Natural killer cell (primary cell): ENCODE measurements at regions not wholly inside any gene's neighbourhood (a gene's known extent, or its start where the extent isn't known, plus 50 kb on each side); places are given as distances from the start of the nearest gene placed in this dataset.
A peak's percentile ranks its signal among the peaks of the same experiment; 100 is the strongest.

ENCODE experiments used
- ATAC-seq, 3 donors: fragments of 150-1000 bp in 2 of 3; fragments of 200-7000 bp in 1 of 3; cut with Tn5 transposase; 1 replicate in 1 of 3; 2 replicates in 2 of 3; pipeline ENCODE4 v1.10.0; 2021; ENCODE audit warnings: mild to moderate bottlenecking in 2 of 3, moderate library complexity in 2 of 3
- DNase-seq, 2 donors: peaks; one replicate each; pipeline versions ENCODE4 v3.0.0 to v3.0.0-alpha.2; 2013 to 2021; ENCODE audit warnings: mixed read lengths in 1 of 2
- H3K27ac ChIP-seq: one replicate; pipeline ENCODE4 v1.5.1; 2013; ENCODE audit warnings: mild to moderate bottlenecking, low read length
- H3K27me3 ChIP-seq: one replicate; pipeline ENCODE4 v1.6.1; 2013; ENCODE audit warnings: low read length; ENCODE audit not compliant: control insufficient read depth, insufficient read depth
- H3K36me3 ChIP-seq: one replicate; pipeline ENCODE4 v1.6.1; 2013; ENCODE audit warnings: low read length; ENCODE audit not compliant: control insufficient read depth, insufficient read depth
- H3K4me1 ChIP-seq: one replicate; pipeline ENCODE4 v1.6.1; 2013; ENCODE audit warnings: low read length; ENCODE audit not compliant: control insufficient read depth, insufficient read depth
- H3K4me3 ChIP-seq: one replicate; pipeline ENCODE4 v1.5.1; 2013; ENCODE audit warnings: low read length
- H3K9me3 ChIP-seq: one replicate; pipeline ENCODE4 v1.6.1; 2013; ENCODE audit warnings: low read length; ENCODE audit not compliant: control insufficient read depth, insufficient read depth
- H3K27ac Mint-ChIP-seq, 2 donors: one replicate each; pipeline ENCODE4 v1.8.0; 2022; ENCODE audit warnings: mild to moderate bottlenecking in 2 of 2, mixed read lengths in 2 of 2, moderate library complexity in 1 of 2
- H3K27me3 Mint-ChIP-seq, 2 donors: one replicate each; pipeline ENCODE4 v1.8.0; 2022; ENCODE audit warnings: low read depth in 2 of 2, mixed read lengths in 2 of 2
- H3K36me3 Mint-ChIP-seq: one replicate; pipeline ENCODE4 v1.8.0; 2022; ENCODE audit warnings: mixed read lengths
- H3K4me1 Mint-ChIP-seq, 2 donors: one replicate each; pipeline ENCODE4 v1.8.0; 2022; ENCODE audit warnings: mixed read lengths in 2 of 2
- H3K4me3 Mint-ChIP-seq: one replicate; pipeline ENCODE4 v1.8.0; 2022; ENCODE audit warnings: mild to moderate bottlenecking, moderate library complexity, mixed read lengths
- H3K9me3 Mint-ChIP-seq, 2 donors: one replicate each; pipeline ENCODE4 v1.8.0; 2022; ENCODE audit warnings: mixed read lengths in 2 of 2
- WGBS: methylation state at CpG from one replicate; pipeline ENCODE4 v1.1.7; 2013; ENCODE audit warnings: missing lambda C conversion rate; ENCODE audit not compliant: insufficient coverage; 5-methylcytosine and 5-hydroxymethylcytosine counted together
- intact Hi-C: fragments of 100-400 bp; cut with micrococcal nuclease; formaldehyde crosslinking; loops from one replicate; pipeline ENCODE4 v1.14.2; 2022
- TF ChIP-seq, protein P1 (sequence below): fragments of 200-600 bp; IDR thresholded peaks from one replicate; pipeline ENCODE4 v1.8.0; 2022; ENCODE audit warnings: antibody characterized with exemption

DNA sequence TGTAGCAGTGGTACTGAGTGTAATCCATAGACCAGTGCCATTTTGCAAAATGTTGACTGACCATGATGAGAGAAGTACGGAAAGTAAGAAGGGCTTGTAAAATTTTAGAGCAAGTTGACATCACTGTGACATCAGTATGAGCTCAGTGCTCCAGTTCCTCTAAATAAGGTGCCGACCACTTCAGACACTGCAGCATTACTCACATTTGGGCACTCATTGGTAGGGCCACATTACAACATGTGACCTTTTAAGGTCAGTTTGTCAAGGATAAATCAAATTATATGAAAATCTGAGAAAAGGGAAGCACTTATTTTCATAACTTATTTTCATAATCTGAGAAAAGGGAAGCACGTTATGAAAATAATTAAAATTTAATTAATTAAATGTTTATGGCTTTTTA is 128.0 kb upstream of the ERG start:
- Histone ChIP-seq H3K4me3 (no peak overlapping the region), H3K9me3 (no peaks in the 10 kb centered on the region), H3K4me1 (no peaks in the 10 kb centered on the region), H3K36me3 (no peaks in the 10 kb centered on the region), H3K27ac (no peak overlapping the region), H3K27me3 (no peaks in the 10 kb centered on the region)
- Mint-ChIP-seq H3K4me1 (no peaks in the 10 kb centered on the region), H3K27ac (no peak overlapping the region), H3K9me3 (peaks cover 0 to 2% of the 10 kb centered on the region in 2 donors), H3K4me3 (no peak overlapping the region), H3K36me3 (no peaks in the 10 kb centered on the region), H3K27me3 (peaks cover 3 to 11% of the 10 kb centered on the region in 2 donors)
- ATAC-seq (no peak), DNase-seq (no peak)
- TF ChIP-seq, protein P1, sequence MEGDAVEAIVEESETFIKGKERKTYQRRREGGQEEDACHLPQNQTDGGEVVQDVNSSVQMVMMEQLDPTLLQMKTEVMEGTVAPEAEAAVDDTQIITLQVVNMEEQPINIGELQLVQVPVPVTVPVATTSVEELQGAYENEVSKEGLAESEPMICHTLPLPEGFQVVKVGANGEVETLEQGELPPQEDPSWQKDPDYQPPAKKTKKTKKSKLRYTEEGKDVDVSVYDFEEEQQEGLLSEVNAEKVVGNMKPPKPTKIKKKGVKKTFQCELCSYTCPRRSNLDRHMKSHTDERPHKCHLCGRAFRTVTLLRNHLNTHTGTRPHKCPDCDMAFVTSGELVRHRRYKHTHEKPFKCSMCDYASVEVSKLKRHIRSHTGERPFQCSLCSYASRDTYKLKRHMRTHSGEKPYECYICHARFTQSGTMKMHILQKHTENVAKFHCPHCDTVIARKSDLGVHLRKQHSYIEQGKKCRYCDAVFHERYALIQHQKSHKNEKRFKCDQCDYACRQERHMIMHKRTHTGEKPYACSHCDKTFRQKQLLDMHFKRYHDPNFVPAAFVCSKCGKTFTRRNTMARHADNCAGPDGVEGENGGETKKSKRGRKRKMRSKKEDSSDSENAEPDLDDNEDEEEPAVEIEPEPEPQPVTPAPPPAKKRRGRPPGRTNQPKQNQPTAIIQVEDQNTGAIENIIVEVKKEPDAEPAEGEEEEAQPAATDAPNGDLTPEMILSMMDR, result no peak
- WGBS, result 86% methylated on average over 2 of the region's 3 CpGs
- intact Hi-C loops, result no loop called here

DNA sequence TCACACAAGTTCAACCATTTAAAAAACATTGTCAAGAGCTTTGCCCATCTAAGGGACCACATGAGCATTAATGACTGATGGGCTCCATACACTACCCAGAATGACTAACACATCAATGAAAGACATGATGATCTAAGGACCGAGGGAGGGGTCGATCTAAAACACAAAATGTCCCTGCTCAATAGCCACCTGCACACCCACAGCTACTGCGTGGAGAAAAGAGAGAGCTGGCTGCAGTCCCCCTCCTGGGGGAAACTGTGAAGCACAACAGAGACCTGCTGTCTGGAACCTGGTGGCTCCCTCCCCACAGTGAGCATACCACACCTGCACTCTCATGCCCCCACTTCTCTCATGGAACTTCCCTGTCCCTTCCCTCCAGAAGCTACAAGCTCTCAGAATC is 130.1 kb upstream of the ERG start:
- no peaks in the 10 kb centered on the region for H3K4me1 Mint-ChIP-seq
- no peaks in the 10 kb centered on the region for H3K9me3 ChIP-seq
- intact Hi-C loops, result no loop called here
- no peak for DNase-seq
- 85% methylated on average over 3 of the region's 3 CpGs for WGBS
- no peak overlapping the region for H3K4me3 ChIP-seq
- no peak overlapping the region for H3K4me3 Mint-ChIP-seq
- no peaks in the 10 kb centered on the region for H3K36me3 Mint-ChIP-seq
- TF ChIP-seq, protein P1, result no peak
- H3K27me3 ChIP-seq, result no peaks in the 10 kb centered on the region
- H3K9me3 Mint-ChIP-seq, result peaks cover 0 to 2% of the 10 kb centered on the region in 2 donors
- peaks cover 3 to 17% of the 10 kb centered on the region in 2 donors for H3K27me3 Mint-ChIP-seq
- no peaks in the 10 kb centered on the region for H3K4me1 ChIP-seq
- peak in 1 of 3 donors; percentile 27 for ATAC-seq
- no peak overlapping the region for H3K27ac Mint-ChIP-seq
- no peaks in the 10 kb centered on the region for H3K36me3 ChIP-seq
- H3K27ac ChIP-seq, result no peak overlapping the region

DNA sequence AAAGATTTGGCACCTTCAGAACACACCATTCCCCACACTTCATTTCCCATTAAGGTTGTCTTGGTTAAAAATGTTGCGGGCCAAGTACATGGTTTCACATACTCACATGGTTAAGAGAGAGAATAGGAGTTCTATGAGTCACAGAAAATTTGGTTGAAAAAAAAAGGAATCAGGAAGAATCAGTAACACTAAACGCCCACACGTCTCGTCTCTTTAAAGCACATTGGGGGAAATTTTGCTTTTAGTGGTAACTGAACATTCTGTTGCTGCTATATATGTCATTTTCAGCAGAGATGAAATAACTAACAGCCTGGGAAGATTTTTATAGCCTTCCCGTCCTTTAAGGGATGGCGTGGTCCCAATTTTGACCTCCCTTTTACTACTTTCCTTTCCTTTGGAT is 132.9 kb upstream of the ERG start:
- H3K4me1 ChIP-seq, result no peaks in the 10 kb centered on the region
- ATAC-seq, result no peak
- no peak overlapping the region for H3K4me3 Mint-ChIP-seq
- no peaks in the 10 kb centered on the region for H3K36me3 Mint-ChIP-seq
- no peak overlapping the region for H3K27ac Mint-ChIP-seq
- no peak overlapping the region for H3K27ac ChIP-seq
- H3K9me3 ChIP-seq, result no peaks in the 10 kb centered on the region
- DNase-seq, result no peak
- no peak overlapping the region for H3K4me3 ChIP-seq
- TF ChIP-seq, protein P1, result no peak
- peaks cover 5 to 17% of the 10 kb centered on the region in 2 donors for H3K27me3 Mint-ChIP-seq
- no peaks in the 10 kb centered on the region for H3K27me3 ChIP-seq
- no peaks in the 10 kb centered on the region for H3K36me3 ChIP-seq
- H3K9me3 Mint-ChIP-seq, result peaks cover 0 to 2% of the 10 kb centered on the region in 2 donors
- WGBS, result 88% methylated on average over 5 of the region's 6 CpGs
- intact Hi-C loops, result no loop called here
- H3K4me1 Mint-ChIP-seq, result no peaks in the 10 kb centered on the region

- no peak overlapping the region for H3K4me3 Mint-ChIP-seq
- TF ChIP-seq, protein P1, result no peak
- Histone ChIP-seq H3K4me3 (no peak overlapping the region), H3K27ac (no peak overlapping the region), H3K27me3 (no peaks in the 10 kb centered on the region), H3K4me1 (no peaks in the 10 kb centered on the region), H3K9me3 (no peaks in the 10 kb centered on the region), H3K36me3 (no peaks in the 10 kb centered on the region)
- H3K27ac Mint-ChIP-seq, result no peak overlapping the region
- peaks cover 7 to 17% of the 10 kb centered on the region in 2 donors for H3K27me3 Mint-ChIP-seq
- intact Hi-C loops, result no loop called here
- DNase-seq, result no peak
- no peaks in the 10 kb centered on the region for H3K36me3 Mint-ChIP-seq
- peaks cover 0 to 2% of the 10 kb centered on the region in 2 donors for H3K9me3 Mint-ChIP-seq
- H3K4me1 Mint-ChIP-seq, result no peaks in the 10 kb centered on the region
- ATAC-seq, result no peak
- WGBS, result 74% methylated on average over 5 of the region's 5 CpGs
Observed at GRCh38 chr21:38631676-38632075, 133.4 kb upstream of the ERG start.
